Chondrocyte (in vitro differentiated cells): ENCODE measurements at regions not wholly inside any gene's neighbourhood (a gene's known extent, or its start where the extent isn't known, plus 50 kb on each side); places are given as distances from the start of the nearest gene placed in this dataset.

ENCODE experiments used
- DNase-seq: peaks from one replicate; pipeline ENCODE4 v3.0.0; 2021; ENCODE audit warnings: mixed read lengths, low spot score
- H3K27ac Mint-ChIP-seq: one replicate; pipeline ENCODE4 v1.8.0; 2021; ENCODE audit warnings: mild to moderate bottlenecking, moderate library complexity, mixed read lengths; ENCODE audit not compliant: unreplicated experiment
- H3K27me3 Mint-ChIP-seq: 2 replicates; pipeline ENCODE4 v1.8.0; 2021; ENCODE audit warnings: low read depth, mixed read lengths
- H3K36me3 Mint-ChIP-seq: 2 replicates; pipeline ENCODE4 v1.8.0; 2021; ENCODE audit warnings: low read depth, mixed read lengths
- H3K4me1 Mint-ChIP-seq: 2 replicates; pipeline ENCODE4 v1.8.0; 2021; ENCODE audit warnings: low read depth, mild to moderate bottlenecking, mixed read lengths
- H3K4me3 Mint-ChIP-seq: one replicate; pipeline ENCODE4 v1.8.0; 2021; ENCODE audit warnings: mild to moderate bottlenecking, moderate library complexity, mixed read lengths; ENCODE audit not compliant: unreplicated experiment
- H3K9me3 Mint-ChIP-seq: 2 replicates; pipeline ENCODE4 v1.8.0; 2021; ENCODE audit warnings: low read depth, mixed read lengths
- TF ChIP-seq, protein P1 (sequence below): fragments of 200-600 bp; sonication (generic); IDR thresholded peaks from 2 replicates; pipeline ENCODE4 v1.5.0; 2021; ENCODE audit warnings: antibody characterized with exemption, mild to moderate bottlenecking, moderate library complexity

DNA sequence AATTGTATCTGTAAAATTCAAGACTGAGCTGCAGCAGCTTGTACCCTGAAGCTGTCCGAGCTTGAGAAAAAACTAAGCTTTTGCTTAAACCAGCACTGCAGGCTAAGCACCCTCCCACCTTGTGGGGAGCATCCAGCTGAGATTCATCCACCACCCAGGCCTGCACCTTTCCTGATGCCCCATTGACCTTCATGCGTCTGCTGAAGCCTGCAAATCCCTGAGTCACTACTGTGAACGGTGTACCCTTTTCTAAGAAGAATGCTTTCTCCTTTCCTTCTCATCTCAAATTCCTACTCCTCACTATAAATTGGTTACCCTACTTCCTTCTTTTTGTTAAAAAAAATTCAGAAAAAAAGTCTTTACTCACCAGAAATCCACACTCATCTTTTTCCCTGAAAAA, 90.9 kb upstream of the RGS18 start:
- no peak for DNase-seq
- H3K27ac Mint-ChIP-seq = no peak overlapping the region
- TF ChIP-seq, protein P1, sequence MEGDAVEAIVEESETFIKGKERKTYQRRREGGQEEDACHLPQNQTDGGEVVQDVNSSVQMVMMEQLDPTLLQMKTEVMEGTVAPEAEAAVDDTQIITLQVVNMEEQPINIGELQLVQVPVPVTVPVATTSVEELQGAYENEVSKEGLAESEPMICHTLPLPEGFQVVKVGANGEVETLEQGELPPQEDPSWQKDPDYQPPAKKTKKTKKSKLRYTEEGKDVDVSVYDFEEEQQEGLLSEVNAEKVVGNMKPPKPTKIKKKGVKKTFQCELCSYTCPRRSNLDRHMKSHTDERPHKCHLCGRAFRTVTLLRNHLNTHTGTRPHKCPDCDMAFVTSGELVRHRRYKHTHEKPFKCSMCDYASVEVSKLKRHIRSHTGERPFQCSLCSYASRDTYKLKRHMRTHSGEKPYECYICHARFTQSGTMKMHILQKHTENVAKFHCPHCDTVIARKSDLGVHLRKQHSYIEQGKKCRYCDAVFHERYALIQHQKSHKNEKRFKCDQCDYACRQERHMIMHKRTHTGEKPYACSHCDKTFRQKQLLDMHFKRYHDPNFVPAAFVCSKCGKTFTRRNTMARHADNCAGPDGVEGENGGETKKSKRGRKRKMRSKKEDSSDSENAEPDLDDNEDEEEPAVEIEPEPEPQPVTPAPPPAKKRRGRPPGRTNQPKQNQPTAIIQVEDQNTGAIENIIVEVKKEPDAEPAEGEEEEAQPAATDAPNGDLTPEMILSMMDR = no peak

DNA sequence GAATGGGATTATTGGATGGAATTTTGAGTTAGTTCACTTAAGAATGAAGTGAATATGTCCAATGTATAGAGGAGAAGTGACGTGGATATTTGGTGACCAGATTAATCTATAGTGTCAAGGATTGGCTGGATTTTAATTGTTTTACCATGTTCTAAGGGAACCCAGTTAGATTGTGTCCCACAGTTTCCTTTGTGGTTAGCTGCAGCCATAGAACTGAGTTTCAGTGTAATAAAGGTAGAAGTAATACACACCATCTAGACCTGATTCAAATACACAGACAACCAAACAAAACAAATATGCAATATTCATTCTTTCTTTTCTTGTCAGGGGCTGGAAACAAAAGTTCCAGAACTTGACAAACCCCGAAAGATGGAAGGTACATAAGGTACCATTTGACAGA, 88.0 kb upstream of the RGS18 start:
- H3K4me1 Mint-ChIP-seq = no peaks in the 10 kb centered on the region
- TF ChIP-seq, protein P1 = no peak
- H3K4me3 Mint-ChIP-seq = no peak overlapping the region
- H3K36me3 Mint-ChIP-seq = no peaks in the 10 kb centered on the region
- H3K27me3 Mint-ChIP-seq = peaks cover 17% of the 10 kb centered on the region
- no peak overlapping the region for H3K27ac Mint-ChIP-seq
- DNase-seq = no peak
- H3K9me3 Mint-ChIP-seq = no peaks in the 10 kb centered on the region

More for the DNA sequence above, 90.9 kb upstream of the RGS18 start:
- no peaks in the 10 kb centered on the region for H3K36me3 Mint-ChIP-seq
- H3K4me1 Mint-ChIP-seq = no peaks in the 10 kb centered on the region
- no peak overlapping the region for H3K4me3 Mint-ChIP-seq
- H3K27me3 Mint-ChIP-seq = peaks cover 25% of the 10 kb centered on the region
- H3K9me3 Mint-ChIP-seq = no peaks in the 10 kb centered on the region

DNA sequence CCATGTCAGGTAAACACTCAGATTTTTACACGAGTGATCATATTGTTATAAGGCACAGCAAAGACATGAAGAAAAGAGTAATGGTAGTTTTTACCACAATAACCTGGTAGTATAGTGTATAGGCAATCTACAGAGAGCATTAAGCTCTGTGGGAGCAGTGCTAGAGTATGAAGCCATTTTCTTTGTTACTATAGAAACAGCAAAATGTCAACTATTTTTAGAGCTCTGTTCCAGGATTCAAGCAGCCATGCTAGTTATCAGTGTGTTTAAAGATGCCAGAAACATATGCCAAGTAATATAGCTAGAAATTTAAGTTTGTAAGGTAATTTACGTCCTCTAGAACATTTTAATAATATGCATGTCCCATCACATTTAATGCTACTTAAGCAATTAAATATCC, 77.6 kb upstream of the RGS18 start:
- no peak for DNase-seq
- no peaks in the 10 kb centered on the region for H3K36me3 Mint-ChIP-seq
- no peaks in the 10 kb centered on the region for H3K4me1 Mint-ChIP-seq
- TF ChIP-seq, protein P1 = no peak
- H3K27ac Mint-ChIP-seq = no peak overlapping the region
- H3K4me3 Mint-ChIP-seq = no peak overlapping the region
- peaks cover 8% of the 10 kb centered on the region for H3K27me3 Mint-ChIP-seq
- H3K9me3 Mint-ChIP-seq = no peaks in the 10 kb centered on the region

DNA sequence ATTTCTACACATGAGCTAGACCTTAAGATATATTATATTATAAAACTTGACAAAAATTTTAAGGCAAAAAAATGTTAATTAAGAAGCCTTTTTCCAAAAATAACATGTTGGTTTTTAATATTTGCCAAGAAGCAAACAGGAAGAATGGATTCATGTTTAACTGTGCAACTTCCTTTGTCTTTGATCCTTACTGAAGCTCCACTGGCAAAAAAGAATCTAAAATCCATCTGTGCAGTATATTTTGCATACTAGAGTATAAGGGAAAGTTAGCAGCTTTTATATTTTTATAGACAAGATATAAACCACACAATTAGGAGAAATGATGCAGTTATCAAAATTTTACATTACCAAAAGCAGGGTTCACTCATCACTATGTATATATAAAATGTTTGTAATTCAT, 76.9 kb upstream of the RGS18 start:
- TF ChIP-seq, protein P1 = no peak
- no peak for DNase-seq
- H3K4me3 Mint-ChIP-seq = no peak overlapping the region
- H3K36me3 Mint-ChIP-seq = no peaks in the 10 kb centered on the region
- no peaks in the 10 kb centered on the region for H3K9me3 Mint-ChIP-seq
- peaks cover 8% of the 10 kb centered on the region for H3K27me3 Mint-ChIP-seq
- H3K4me1 Mint-ChIP-seq = no peaks in the 10 kb centered on the region
- H3K27ac Mint-ChIP-seq = no peak overlapping the region

DNA sequence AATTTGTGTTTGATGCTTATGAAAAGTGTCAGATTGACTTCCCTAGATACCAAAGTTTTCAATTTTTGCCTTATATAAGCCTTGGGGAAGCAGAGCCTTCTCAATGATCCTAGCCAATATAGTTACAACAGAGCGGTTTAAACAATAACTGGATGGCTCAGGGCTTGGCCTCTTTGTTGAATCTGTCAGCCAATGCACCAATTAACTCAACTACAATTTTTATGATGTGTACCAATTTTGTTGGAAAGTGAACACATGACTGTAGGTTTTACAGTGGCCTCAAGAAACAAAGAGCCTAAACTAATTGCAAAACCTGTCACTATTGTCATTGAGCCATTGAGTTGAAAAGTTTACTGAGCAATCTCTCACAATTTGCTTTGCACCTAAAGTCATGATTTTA, 71.6 kb upstream of the RGS18 start:
- no peaks in the 10 kb centered on the region for H3K4me1 Mint-ChIP-seq
- TF ChIP-seq, protein P1 = no peak
- H3K36me3 Mint-ChIP-seq = no peaks in the 10 kb centered on the region
- H3K27me3 Mint-ChIP-seq = peaks cover 7% of the 10 kb centered on the region
- no peak overlapping the region for H3K27ac Mint-ChIP-seq
- DNase-seq = no peak
- H3K4me3 Mint-ChIP-seq = no peak overlapping the region
- H3K9me3 Mint-ChIP-seq = no peaks in the 10 kb centered on the region
